ENCODE measurements at regions not wholly inside any gene's neighbourhood (a gene's known extent, or its start where the extent isn't known, plus 50 kb on each side); places are given as distances from the start of the nearest gene placed in this dataset.

GRCh38 chr6:106778943-106779342 lies 149.6 kb downstream of the QRSL1 start:
- Mint-ChIP-seq H3K36me3 (no peaks in the 10 kb centered on the region), H3K27me3 (ENCODE audit: insufficient read depth, low read depth) (peaks cover 2% of the 10 kb centered on the region), H3K9me3 (peaks cover 17% of the 10 kb centered on the region), H3K4me3 (no peak overlapping the region), H3K27ac (no peak overlapping the region), H3K4me1 (peaks cover under 1% of the 10 kb centered on the region)
- Histone ChIP-seq H3K4me2 (no peak overlapping the region), H3K27ac (no peak overlapping the region), H2AFZ (replicated peaks) (no peak overlapping the region), H3K4me3 (no peak overlapping the region), H3K27me3 (no peaks in the 10 kb centered on the region), H3K36me3 (no peaks in the 10 kb centered on the region), H3K9ac (no peak overlapping the region), H3F3A (ENCODE audit: low read depth) (no peaks in the 10 kb centered on the region), H3K9me3 (ENCODE audit: low read depth) (no peaks in the 10 kb centered on the region), H3K79me2 (ENCODE audit: low read depth) (no peaks in the 10 kb centered on the region), H4K20me1 (ENCODE audit: low read depth) (no peaks in the 10 kb centered on the region), H3K4me1 (peaks cover under 1% of the 10 kb centered on the region)
- DNase-seq (ENCODE audit: low spot score): no peak
- TF ChIP-seq EZH2 (IDR thresholded peaks at IDR 0.05): no peak
- TF ChIP-seq, protein P1, sequence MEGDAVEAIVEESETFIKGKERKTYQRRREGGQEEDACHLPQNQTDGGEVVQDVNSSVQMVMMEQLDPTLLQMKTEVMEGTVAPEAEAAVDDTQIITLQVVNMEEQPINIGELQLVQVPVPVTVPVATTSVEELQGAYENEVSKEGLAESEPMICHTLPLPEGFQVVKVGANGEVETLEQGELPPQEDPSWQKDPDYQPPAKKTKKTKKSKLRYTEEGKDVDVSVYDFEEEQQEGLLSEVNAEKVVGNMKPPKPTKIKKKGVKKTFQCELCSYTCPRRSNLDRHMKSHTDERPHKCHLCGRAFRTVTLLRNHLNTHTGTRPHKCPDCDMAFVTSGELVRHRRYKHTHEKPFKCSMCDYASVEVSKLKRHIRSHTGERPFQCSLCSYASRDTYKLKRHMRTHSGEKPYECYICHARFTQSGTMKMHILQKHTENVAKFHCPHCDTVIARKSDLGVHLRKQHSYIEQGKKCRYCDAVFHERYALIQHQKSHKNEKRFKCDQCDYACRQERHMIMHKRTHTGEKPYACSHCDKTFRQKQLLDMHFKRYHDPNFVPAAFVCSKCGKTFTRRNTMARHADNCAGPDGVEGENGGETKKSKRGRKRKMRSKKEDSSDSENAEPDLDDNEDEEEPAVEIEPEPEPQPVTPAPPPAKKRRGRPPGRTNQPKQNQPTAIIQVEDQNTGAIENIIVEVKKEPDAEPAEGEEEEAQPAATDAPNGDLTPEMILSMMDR (IDR thresholded peaks at IDR 0.05): no peak
- TF ChIP-seq EZH2phosphoT487 (IDR thresholded peaks at IDR 0.05): no peak

GRCh38 chr6:106773996-106774629 lies 144.7 kb downstream of the QRSL1 start:
- no peaks in the 10 kb centered on the region for H4K20me1 ChIP-seq (ENCODE audit: low read depth)
- H3F3A ChIP-seq (ENCODE audit: low read depth): no peaks in the 10 kb centered on the region
- Mint-ChIP-seq H3K36me3 (no peaks in the 10 kb centered on the region), H3K9me3 (peaks cover 26% of the 10 kb centered on the region), H3K27me3 (ENCODE audit: insufficient read depth, low read depth) (peaks cover 5% of the 10 kb centered on the region), H3K27ac (peak overlapping the region; percentile 30), H3K4me3 (peak overlapping the region; percentile 0), H3K4me1 (peaks cover 10% of the 10 kb centered on the region)
- TF ChIP-seq EZH2phosphoT487 (IDR thresholded peaks at IDR 0.05) (no peak), EZH2 (IDR thresholded peaks at IDR 0.05) (no peak)
- TF ChIP-seq, protein P1 (IDR thresholded peaks at IDR 0.05): no peak
- H3K27me3 ChIP-seq: no peaks in the 10 kb centered on the region
- peak overlapping the region; percentile 66 for H2AFZ ChIP-seq (replicated peaks)
- no peaks in the 10 kb centered on the region for H3K79me2 ChIP-seq (ENCODE audit: low read depth)
- no peaks in the 10 kb centered on the region for H3K36me3 ChIP-seq
- no peak overlapping the region for H3K9ac ChIP-seq
- no peak overlapping the region for H3K27ac ChIP-seq
- no peak for DNase-seq (ENCODE audit: low spot score)
- no peak overlapping the region for H3K4me3 ChIP-seq
- H3K4me2 ChIP-seq: no peak overlapping the region
- H3K9me3 ChIP-seq (ENCODE audit: low read depth): no peaks in the 10 kb centered on the region
- peaks cover 10% of the 10 kb centered on the region for H3K4me1 ChIP-seq

DNA sequence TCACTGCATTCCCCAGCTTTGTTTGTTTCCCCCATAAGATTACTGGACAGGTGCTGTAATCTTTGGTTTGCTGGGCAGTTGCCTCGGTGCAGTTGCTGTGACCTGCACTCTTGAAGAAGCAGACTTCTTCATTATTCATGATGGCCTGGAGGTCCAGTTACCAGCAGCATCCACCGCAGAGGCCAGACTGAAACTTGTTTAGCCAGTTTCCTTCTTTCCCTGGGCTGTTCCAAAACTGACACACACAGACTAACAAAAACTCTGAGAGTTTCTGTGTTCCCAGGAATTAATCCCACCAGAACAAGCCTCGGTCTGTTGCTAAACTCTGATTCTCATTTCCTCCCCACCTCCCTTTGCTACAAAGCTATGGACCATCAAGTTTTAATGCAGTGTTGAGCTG lies 144.1 kb downstream of the QRSL1 start:
- peaks cover 10% of the 10 kb centered on the region for H3K4me1 ChIP-seq
- peak overlapping the region; percentile 66 for H2AFZ ChIP-seq (replicated peaks)
- no peaks in the 10 kb centered on the region for H3K36me3 ChIP-seq
- Mint-ChIP-seq H3K27ac (peak overlapping the region; percentile 67), H3K27me3 (ENCODE audit: insufficient read depth, low read depth) (peaks cover 5% of the 10 kb centered on the region), H3K9me3 (peaks cover 26% of the 10 kb centered on the region), H3K4me3 (no peak overlapping the region), H3K36me3 (no peaks in the 10 kb centered on the region), H3K4me1 (peaks cover 10% of the 10 kb centered on the region)
- no peak overlapping the region for H3K4me3 ChIP-seq
- no peak overlapping the region for H3K27ac ChIP-seq
- H4K20me1 ChIP-seq (ENCODE audit: low read depth): no peaks in the 10 kb centered on the region
- H3K4me2 ChIP-seq: no peak overlapping the region
- H3K79me2 ChIP-seq (ENCODE audit: low read depth): no peaks in the 10 kb centered on the region
- no peaks in the 10 kb centered on the region for H3F3A ChIP-seq (ENCODE audit: low read depth)
- TF ChIP-seq EZH2 (IDR thresholded peaks at IDR 0.05) (no peak), EZH2phosphoT487 (IDR thresholded peaks at IDR 0.05) (no peak)
- TF ChIP-seq, protein P1 (IDR thresholded peaks at IDR 0.05): no peak
- no peak for DNase-seq (ENCODE audit: low spot score)
- H3K9ac ChIP-seq: no peak overlapping the region
- H3K27me3 ChIP-seq: no peaks in the 10 kb centered on the region
- H3K9me3 ChIP-seq (ENCODE audit: low read depth): no peaks in the 10 kb centered on the region

All from neural progenitor cell (in vitro differentiated cells).